HL-60 (cell line): ENCODE measurements at regions not wholly inside any gene's neighbourhood (a gene's known extent, or its start where the extent isn't known, plus 50 kb on each side); places are given as distances from the start of the nearest gene placed in this dataset.

Source experiments
- GABPA ChIP-seq: IDR thresholded peaks from 2 replicates; pipeline ENCODE4 v1.6.1; 2012; ENCODE audit warnings: low read depth
- POLR2AphosphoS5 ChIP-seq: IDR thresholded peaks from 2 replicates; pipeline ENCODE4 v1.6.1; 2012; ENCODE audit warnings: low read depth
- TF ChIP-seq, protein P1 (sequence below): IDR thresholded peaks from one replicate; pipeline ENCODE4 v1.5.1; 2011; ENCODE audit warnings: low read length, control low read depth, inconsistent platforms; ENCODE audit not compliant: insufficient read depth
- TF ChIP-seq, protein P2 (sequence below): IDR thresholded peaks from 2 replicates; pipeline ENCODE4 v1.6.1; 2012; ENCODE audit warnings: low read depth; ENCODE audit not compliant: insufficient replicate concordance

DNA sequence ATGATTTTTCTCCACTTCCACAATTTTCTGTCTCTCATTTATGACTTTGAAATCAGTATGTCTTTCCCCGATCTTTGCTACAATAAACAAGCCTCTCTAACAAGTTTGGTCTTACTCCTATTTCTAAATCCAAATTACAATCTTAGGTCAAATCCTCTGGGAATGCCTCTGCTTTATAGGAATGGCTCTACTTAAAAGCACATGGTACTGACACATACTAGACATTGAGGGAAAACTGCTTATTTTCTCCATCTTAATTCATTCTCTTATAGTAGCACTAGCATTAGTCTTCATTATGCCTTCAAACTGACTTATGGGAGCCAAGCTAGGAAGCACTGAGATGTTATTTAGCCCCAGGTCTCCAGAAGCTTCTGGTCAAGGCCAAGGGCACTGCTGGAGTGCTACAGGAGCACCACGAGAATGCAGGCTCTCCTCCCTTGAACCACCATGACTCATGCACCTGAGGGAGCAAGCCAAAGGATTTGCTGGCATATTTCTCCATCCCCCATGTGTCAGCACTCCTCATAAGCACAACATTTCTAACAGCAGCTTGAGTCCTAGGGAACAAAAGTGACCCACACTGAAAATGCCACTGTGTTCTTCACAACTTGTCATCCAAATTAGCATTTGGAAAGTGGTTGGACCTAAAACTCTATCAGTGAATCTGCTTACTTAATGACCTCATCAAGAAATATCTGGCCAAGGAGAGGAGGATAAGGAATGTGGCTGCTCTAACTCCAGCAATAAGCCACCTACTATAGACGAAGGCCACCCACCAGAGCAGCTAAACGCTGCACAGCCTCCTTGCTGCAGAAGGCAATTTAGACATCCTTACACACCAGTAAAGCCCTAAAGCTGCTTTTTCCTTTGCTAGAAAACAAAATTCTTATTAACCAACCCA lies 156.8 kb upstream of the KCNQ5 start:
- TF ChIP-seq, protein P1, sequence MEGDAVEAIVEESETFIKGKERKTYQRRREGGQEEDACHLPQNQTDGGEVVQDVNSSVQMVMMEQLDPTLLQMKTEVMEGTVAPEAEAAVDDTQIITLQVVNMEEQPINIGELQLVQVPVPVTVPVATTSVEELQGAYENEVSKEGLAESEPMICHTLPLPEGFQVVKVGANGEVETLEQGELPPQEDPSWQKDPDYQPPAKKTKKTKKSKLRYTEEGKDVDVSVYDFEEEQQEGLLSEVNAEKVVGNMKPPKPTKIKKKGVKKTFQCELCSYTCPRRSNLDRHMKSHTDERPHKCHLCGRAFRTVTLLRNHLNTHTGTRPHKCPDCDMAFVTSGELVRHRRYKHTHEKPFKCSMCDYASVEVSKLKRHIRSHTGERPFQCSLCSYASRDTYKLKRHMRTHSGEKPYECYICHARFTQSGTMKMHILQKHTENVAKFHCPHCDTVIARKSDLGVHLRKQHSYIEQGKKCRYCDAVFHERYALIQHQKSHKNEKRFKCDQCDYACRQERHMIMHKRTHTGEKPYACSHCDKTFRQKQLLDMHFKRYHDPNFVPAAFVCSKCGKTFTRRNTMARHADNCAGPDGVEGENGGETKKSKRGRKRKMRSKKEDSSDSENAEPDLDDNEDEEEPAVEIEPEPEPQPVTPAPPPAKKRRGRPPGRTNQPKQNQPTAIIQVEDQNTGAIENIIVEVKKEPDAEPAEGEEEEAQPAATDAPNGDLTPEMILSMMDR, result no peak
- TF ChIP-seq GABPA (no peak), POLR2AphosphoS5 (no peak)
- TF ChIP-seq, protein P2, sequence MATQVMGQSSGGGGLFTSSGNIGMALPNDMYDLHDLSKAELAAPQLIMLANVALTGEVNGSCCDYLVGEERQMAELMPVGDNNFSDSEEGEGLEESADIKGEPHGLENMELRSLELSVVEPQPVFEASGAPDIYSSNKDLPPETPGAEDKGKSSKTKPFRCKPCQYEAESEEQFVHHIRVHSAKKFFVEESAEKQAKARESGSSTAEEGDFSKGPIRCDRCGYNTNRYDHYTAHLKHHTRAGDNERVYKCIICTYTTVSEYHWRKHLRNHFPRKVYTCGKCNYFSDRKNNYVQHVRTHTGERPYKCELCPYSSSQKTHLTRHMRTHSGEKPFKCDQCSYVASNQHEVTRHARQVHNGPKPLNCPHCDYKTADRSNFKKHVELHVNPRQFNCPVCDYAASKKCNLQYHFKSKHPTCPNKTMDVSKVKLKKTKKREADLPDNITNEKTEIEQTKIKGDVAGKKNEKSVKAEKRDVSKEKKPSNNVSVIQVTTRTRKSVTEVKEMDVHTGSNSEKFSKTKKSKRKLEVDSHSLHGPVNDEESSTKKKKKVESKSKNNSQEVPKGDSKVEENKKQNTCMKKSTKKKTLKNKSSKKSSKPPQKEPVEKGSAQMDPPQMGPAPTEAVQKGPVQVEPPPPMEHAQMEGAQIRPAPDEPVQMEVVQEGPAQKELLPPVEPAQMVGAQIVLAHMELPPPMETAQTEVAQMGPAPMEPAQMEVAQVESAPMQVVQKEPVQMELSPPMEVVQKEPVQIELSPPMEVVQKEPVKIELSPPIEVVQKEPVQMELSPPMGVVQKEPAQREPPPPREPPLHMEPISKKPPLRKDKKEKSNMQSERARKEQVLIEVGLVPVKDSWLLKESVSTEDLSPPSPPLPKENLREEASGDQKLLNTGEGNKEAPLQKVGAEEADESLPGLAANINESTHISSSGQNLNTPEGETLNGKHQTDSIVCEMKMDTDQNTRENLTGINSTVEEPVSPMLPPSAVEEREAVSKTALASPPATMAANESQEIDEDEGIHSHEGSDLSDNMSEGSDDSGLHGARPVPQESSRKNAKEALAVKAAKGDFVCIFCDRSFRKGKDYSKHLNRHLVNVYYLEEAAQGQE, result no peak
